ENCODE measurements at regions not wholly inside any gene's neighbourhood (a gene's known extent, or its start where the extent isn't known, plus 50 kb on each side); places are given as distances from the start of the nearest gene placed in this dataset.

GRCh38 chr12:111030800-111031199 is 110.4 kb upstream of the MYL2 start:
- DNase-seq (ENCODE audit: low spot score) (no peak), ATAC-seq (ENCODE audit: low FRiP score) (no peak)
- no peak for TF ChIP-seq CTCF (IDR thresholded peaks at IDR 0.05)

GRCh38 chr12:111029732-111030131 is 109.4 kb upstream of the MYL2 start:
- DNase-seq (ENCODE audit: low spot score) (no peak), ATAC-seq (ENCODE audit: low FRiP score) (no peak)

GRCh38 chr12:111029305-111029704 is 108.9 kb upstream of the MYL2 start:
- no peak for ATAC-seq (ENCODE audit: low FRiP score)
- no peak for DNase-seq (ENCODE audit: low spot score)
- TF ChIP-seq CTCF (IDR thresholded peaks at IDR 0.05): no peak

More at GRCh38 chr12:111029732-111030131, 109.4 kb upstream of the MYL2 start:
- no peak for TF ChIP-seq CTCF (IDR thresholded peaks at IDR 0.05)

GRCh38 chr12:111028830-111029229 is 108.5 kb upstream of the MYL2 start:
- no peak for ATAC-seq (ENCODE audit: low FRiP score)
- no peak for DNase-seq (ENCODE audit: low spot score)
- no peak for TF ChIP-seq CTCF (IDR thresholded peaks at IDR 0.05)

- DNase-seq (ENCODE audit: low spot score): no peak
- ATAC-seq (ENCODE audit: low FRiP score): no peak
- no peak for TF ChIP-seq CTCF (IDR thresholded peaks at IDR 0.05)
Measured at GRCh38 chr12:111027431-111027830, 107.1 kb upstream of the MYL2 start.

GRCh38 chr12:111025792-111026430 is 105.5 kb upstream of the MYL2 start:
- DNase-seq (ENCODE audit: low spot score): no peak
- no peak for ATAC-seq (ENCODE audit: low FRiP score)
- no peak for TF ChIP-seq CTCF (IDR thresholded peaks at IDR 0.05)

GRCh38 chr12:111025301-111025700 is 104.9 kb upstream of the MYL2 start:
- no peak for ATAC-seq (ENCODE audit: low FRiP score)
- no peak for TF ChIP-seq CTCF (IDR thresholded peaks at IDR 0.05)
- no peak for DNase-seq (ENCODE audit: low spot score)

All from omental fat pad (tissue), 3 donors.